ENCODE measurements at regions not wholly inside any gene's neighbourhood (a gene's known extent, or its start where the extent isn't known, plus 50 kb on each side); places are given as distances from the start of the nearest gene placed in this dataset.
A peak's percentile ranks its signal among the peaks of the same experiment; 100 is the strongest.

GRCh38 chr2:23293731-23294130, 91.2 kb upstream of the KLHL29 start:
- Histone ChIP-seq H3K36me3 (ENCODE audit: control insufficient read depth, low read length) (no peaks in the 10 kb centered on the region), H3K27me3 (ENCODE audit: control insufficient read depth, low read length) (no peaks in the 10 kb centered on the region), H3K9me2 (replicated peaks; ENCODE audit: control insufficient read depth, low read length) (no peaks in the 10 kb centered on the region), H3K4me2 (ENCODE audit: low read length) (no peak overlapping the region), H3K4me3 (ENCODE audit: low read length) (no peak overlapping the region), H3K4me1 (ENCODE audit: control insufficient read depth, low read length) (no peaks in the 10 kb centered on the region), H3K27ac (ENCODE audit: low read depth, low read length) (no peak overlapping the region), H4K20me1 (ENCODE audit: control insufficient read depth, insufficient read depth, low read depth, low read length) (no peaks in the 10 kb centered on the region), H3F3A (ENCODE audit: control insufficient read depth, insufficient read depth) (no peaks in the 10 kb centered on the region), H3K9me3 (ENCODE audit: control insufficient read depth, insufficient read depth, low read length) (no peaks in the 10 kb centered on the region), H3K79me2 (ENCODE audit: control insufficient read depth, low read length) (no peaks in the 10 kb centered on the region)
- TF ChIP-seq EZH2phosphoT487 (IDR thresholded peaks at IDR 0.05; ENCODE audit: borderline replicate concordance, low read length) = no peak
- TF ChIP-seq, protein P1, sequence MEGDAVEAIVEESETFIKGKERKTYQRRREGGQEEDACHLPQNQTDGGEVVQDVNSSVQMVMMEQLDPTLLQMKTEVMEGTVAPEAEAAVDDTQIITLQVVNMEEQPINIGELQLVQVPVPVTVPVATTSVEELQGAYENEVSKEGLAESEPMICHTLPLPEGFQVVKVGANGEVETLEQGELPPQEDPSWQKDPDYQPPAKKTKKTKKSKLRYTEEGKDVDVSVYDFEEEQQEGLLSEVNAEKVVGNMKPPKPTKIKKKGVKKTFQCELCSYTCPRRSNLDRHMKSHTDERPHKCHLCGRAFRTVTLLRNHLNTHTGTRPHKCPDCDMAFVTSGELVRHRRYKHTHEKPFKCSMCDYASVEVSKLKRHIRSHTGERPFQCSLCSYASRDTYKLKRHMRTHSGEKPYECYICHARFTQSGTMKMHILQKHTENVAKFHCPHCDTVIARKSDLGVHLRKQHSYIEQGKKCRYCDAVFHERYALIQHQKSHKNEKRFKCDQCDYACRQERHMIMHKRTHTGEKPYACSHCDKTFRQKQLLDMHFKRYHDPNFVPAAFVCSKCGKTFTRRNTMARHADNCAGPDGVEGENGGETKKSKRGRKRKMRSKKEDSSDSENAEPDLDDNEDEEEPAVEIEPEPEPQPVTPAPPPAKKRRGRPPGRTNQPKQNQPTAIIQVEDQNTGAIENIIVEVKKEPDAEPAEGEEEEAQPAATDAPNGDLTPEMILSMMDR (IDR thresholded peaks at IDR 0.05; ENCODE audit: low read depth, low read length, poor library complexity, severe bottlenecking) = no peak

DNA sequence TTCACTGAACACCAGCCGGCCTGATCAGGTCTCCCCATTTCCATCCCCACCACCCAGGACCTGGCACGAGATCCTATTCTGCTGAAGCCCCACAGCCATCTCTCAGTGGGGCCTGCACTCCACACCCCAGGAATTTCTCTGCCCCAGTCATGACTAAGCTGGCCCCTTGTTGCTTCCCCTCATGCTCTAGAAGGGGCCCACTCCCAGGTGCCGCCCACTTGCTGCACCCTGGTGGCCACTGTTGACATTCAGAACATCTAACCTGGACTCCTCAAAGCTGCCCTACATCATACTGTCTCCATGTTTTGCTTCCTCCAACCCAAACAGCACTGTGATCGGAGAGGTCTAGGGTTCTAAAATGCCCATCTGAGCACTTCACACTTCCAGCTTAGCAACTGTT, 90.7 kb upstream of the KLHL29 start:
- no peaks in the 10 kb centered on the region for H3K36me3 ChIP-seq (ENCODE audit: control insufficient read depth, low read length)
- no peaks in the 10 kb centered on the region for H3K27me3 ChIP-seq (ENCODE audit: control insufficient read depth, low read length)
- no peak overlapping the region for H3K4me2 ChIP-seq (ENCODE audit: low read length)
- H3K4me3 ChIP-seq (ENCODE audit: low read length) = no peak overlapping the region
- no peaks in the 10 kb centered on the region for H3F3A ChIP-seq (ENCODE audit: control insufficient read depth, insufficient read depth)
- H3K9me2 ChIP-seq (replicated peaks; ENCODE audit: control insufficient read depth, low read length) = no peaks in the 10 kb centered on the region
- H3K79me2 ChIP-seq (ENCODE audit: control insufficient read depth, low read length) = no peaks in the 10 kb centered on the region
- H4K20me1 ChIP-seq (ENCODE audit: control insufficient read depth, insufficient read depth, low read depth, low read length) = no peaks in the 10 kb centered on the region
- H3K4me1 ChIP-seq (ENCODE audit: control insufficient read depth, low read length) = no peaks in the 10 kb centered on the region
- TF ChIP-seq EZH2phosphoT487 (IDR thresholded peaks at IDR 0.05; ENCODE audit: borderline replicate concordance, low read length) = no peak
- TF ChIP-seq, protein P1 (IDR thresholded peaks at IDR 0.05; ENCODE audit: low read depth, low read length, poor library complexity, severe bottlenecking) = peak; percentile 31
- H3K27ac ChIP-seq (ENCODE audit: low read depth, low read length) = no peak overlapping the region
- H3K9me3 ChIP-seq (ENCODE audit: control insufficient read depth, insufficient read depth, low read length) = no peaks in the 10 kb centered on the region

GRCh38 chr2:23296691-23297090, 88.3 kb upstream of the KLHL29 start:
- Histone ChIP-seq H3K36me3 (ENCODE audit: control insufficient read depth, low read length) (no peaks in the 10 kb centered on the region), H3K79me2 (ENCODE audit: control insufficient read depth, low read length) (no peaks in the 10 kb centered on the region), H3K4me1 (ENCODE audit: control insufficient read depth, low read length) (no peaks in the 10 kb centered on the region)

More at GRCh38 chr2:23296691-23297090, 88.3 kb upstream of the KLHL29 start:
- Histone ChIP-seq H3K9me2 (replicated peaks; ENCODE audit: control insufficient read depth, low read length) (no peaks in the 10 kb centered on the region), H3F3A (ENCODE audit: control insufficient read depth, insufficient read depth) (no peaks in the 10 kb centered on the region), H3K4me3 (ENCODE audit: low read length) (no peak overlapping the region), H3K27ac (ENCODE audit: low read depth, low read length) (no peak overlapping the region), H3K4me2 (ENCODE audit: low read length) (no peak overlapping the region), H3K9me3 (ENCODE audit: control insufficient read depth, insufficient read depth, low read length) (no peaks in the 10 kb centered on the region), H3K27me3 (ENCODE audit: control insufficient read depth, low read length) (no peaks in the 10 kb centered on the region), H4K20me1 (ENCODE audit: control insufficient read depth, insufficient read depth, low read depth, low read length) (no peaks in the 10 kb centered on the region)
- no peak for TF ChIP-seq EZH2phosphoT487 (IDR thresholded peaks at IDR 0.05; ENCODE audit: borderline replicate concordance, low read length)
- TF ChIP-seq, protein P1 (IDR thresholded peaks at IDR 0.05; ENCODE audit: low read depth, low read length, poor library complexity, severe bottlenecking) = no peak
